Heart right ventricle (tissue), 16 donors: ENCODE measurements at regions not wholly inside any gene's neighbourhood (a gene's known extent, or its start where the extent isn't known, plus 50 kb on each side); places are given as distances from the start of the nearest gene placed in this dataset.
A peak's percentile ranks its signal among the peaks of the same experiment; 100 is the strongest.

Experiments
- ATAC-seq, 8 donors: fragments of 200-7000 bp; cut with Tn5 transposase; one replicate each; pipeline ENCODE4 v1.9.1; 2020; ENCODE audit warnings: mild to moderate bottlenecking in 8 of 8, moderate library complexity in 8 of 8, moderate number of reproducible peaks in 1 of 8
- DNase-seq, 2 donors: peaks; one replicate each; pipeline ENCODE4 v3.0.0-alpha.2; 2020
- H3K27ac ChIP-seq, 10 donors: fragments of 200-600 bp; sonication (generic) in 2 of 10; one replicate each; pipeline versions ENCODE4 v1.5.0 to v1.8.0; 2020 to 2022; ENCODE audit warnings: mild to moderate bottlenecking in 3 of 10
- H3K27me3 ChIP-seq, 7 donors: fragments of 200-600 bp; one replicate each; pipeline ENCODE4 v1.8.0; 2021 to 2022; ENCODE audit warnings: mild to moderate bottlenecking in 2 of 7
- H3K36me3 ChIP-seq, 9 donors: fragments of 200-600 bp; sonication (generic) in 1 of 9; one replicate each; pipeline versions ENCODE4 v1.5.0 to v1.8.0; 2020 to 2022; ENCODE audit warnings: mild to moderate bottlenecking in 2 of 9
- H3K4me1 ChIP-seq, 9 donors: fragments of 200-600 bp; sonication (generic) in 1 of 9; one replicate each; pipeline versions ENCODE4 v1.5.0 to v1.8.0; 2020 to 2022; ENCODE audit warnings: mild to moderate bottlenecking in 4 of 9
- H3K4me3 ChIP-seq, 10 donors: fragments of 200-600 bp; sonication (generic) in 2 of 10; one replicate each; pipeline versions ENCODE4 v1.5.0 to v1.8.0; 2020 to 2022; ENCODE audit warnings: mild to moderate bottlenecking in 7 of 10, moderate library complexity in 2 of 10
- H3K9me3 ChIP-seq, 11 donors: fragments of 200-600 bp in 10 of 11; sonication (generic) in 2 of 11; one replicate each; pipeline versions ENCODE4 v1.5.0 to v1.8.0; 2013 to 2022; ENCODE audit warnings: mild to moderate bottlenecking in 2 of 11, control low read depth in 1 of 11, moderate library complexity in 1 of 11
- CTCF ChIP-seq, 9 donors: fragments of 200-600 bp; sonication (generic) in 2 of 9; IDR thresholded peaks; one replicate each; pipeline versions ENCODE4 v1.5.0 to v1.8.0; 2021 to 2022; ENCODE audit warnings: antibody characterized with exemption in 9 of 9, mild to moderate bottlenecking in 5 of 9, moderate library complexity in 1 of 9
- WGBS, 2 donors: extraction: QIAGEN DNeasy Blood & Tissue Kit; methylation state at CpG; one replicate each; pipeline ENCODE4 v1.1.7; 2013; ENCODE audit warnings: inconsistent platforms in 1 of 2; 5-methylcytosine and 5-hydroxymethylcytosine counted together
- intact Hi-C, 10 donors: fragments of 100-400 bp; cut with DNase I; formaldehyde crosslinking; loops; one replicate each; pipeline versions ENCODE4 v1.11.1 to v1.14.2; 2022
- donor health status: Arrhythmogenic right ventricular cardiomyopathy.
- donor health status: ischemic (EF 13 %, LVEDD 7.1; RV severe dilation, severe dysfunction).
- donor health status: healthy with polysubstance abuse.
- donor health status: DM: no; HTN: yes; CAD: no.
- donor health status: DM: no; HTN: no; CAD: no.
- donor health status: ischemic (EF 25% LVEDD 6.9; RV normal size, moderate dysfunction).
- donor health status: ischemic (EF 25% LVEDD 5.7; RV mildly dilated, moderate dysfunction).
- donor health status: healthy.
- donor health status: DM: yes; HTN: yes; CAD: no.
- donor health status: Ischemic cardiomyopathy.
- donor health status: ischemic (EF 35%, LVEDD 5.7; RV mildly dilated, moderate dysfunction).
- donor health status: nonischemic (EF 11% LVEDD 7.7; RV severe dilation, severe dysfunction).
- donor health status: DM: yes; HTN: yes; CAD: no.
- donor health status: PGD.
- donor health status: ischemic (EF 29% LVEDD 5.4; RV normal size, mild dysfunction).
- donor health status: nonischemic (EF 23%, LVEDD 6.1; RV moderate dilation, normal function).

GRCh38 chrX:79263550-79263949, 103.6 kb downstream of the ITM2A start:
- 94 to 97% methylated on average over 1 of the region's 1 CpG for WGBS, 2 donors
- H3K27me3 ChIP-seq = peaks cover 0 to 7% (median 0%) of the 10 kb centered on the region in 7 donors
- peaks cover 0 to 22% (median 0%) of the 10 kb centered on the region in 9 donors for H3K4me1 ChIP-seq
- no peak for ATAC-seq
- intact Hi-C loops = loop anchor here in 2 of 10 donors (2.0 to 10.0 kb wide), 6 partner anchors 101 to 319 kb away; partner anchors contain the start of genes ITM2A (in 1 of the 2) and P2RY10 (in 1 of the 2)
- TF ChIP-seq CTCF (IDR thresholded peaks at IDR 0.05) = no peak
- DNase-seq = no peak
- H3K27ac ChIP-seq = no peak overlapping the region
- no peak overlapping the region for H3K4me3 ChIP-seq
- H3K36me3 ChIP-seq = no peaks in the 10 kb centered on the region
- no peaks in the 10 kb centered on the region for H3K9me3 ChIP-seq

- peak in 7 of 8 donors; percentile 51 to 85 (median 70) for ATAC-seq
- intact Hi-C loops = no loop called here
- 23 to 31% methylated on average over 2 of the region's 2 CpGs for WGBS, 2 donors
Observed at GRCh38 chrX:79259073-79259689, 108.0 kb downstream of the ITM2A start.

GRCh38 chrX:79243691-79244090, 99.2 kb downstream of the GPR174 start:
- H3K27me3 ChIP-seq = peaks cover 0 to 11% (median 0%) of the 10 kb centered on the region in 7 donors
- no peaks in the 10 kb centered on the region for H3K4me1 ChIP-seq
- H3K36me3 ChIP-seq = no peaks in the 10 kb centered on the region
- DNase-seq (no peak), ATAC-seq (no peak)
- no peak overlapping the region for H3K27ac ChIP-seq
- no peak for TF ChIP-seq CTCF (IDR thresholded peaks at IDR 0.05)
- intact Hi-C loops = no loop called here
- no peaks in the 10 kb centered on the region for H3K9me3 ChIP-seq
- WGBS, 2 donors = 69 to 92% methylated on average over 2 of the region's 2 CpGs
- H3K4me3 ChIP-seq = no peak overlapping the region

More at GRCh38 chrX:79259073-79259689, 108.0 kb downstream of the ITM2A start:
- DNase-seq = peak in 1 of 2 donors; percentile 16
- peaks cover 0 to 8% (median 0%) of the 10 kb centered on the region in 11 donors for H3K9me3 ChIP-seq
- peak overlapping the region in 5 of 10 donors; percentile 5 to 51 (median 32) for H3K27ac ChIP-seq
- TF ChIP-seq CTCF (IDR thresholded peaks at IDR 0.05) = no peak
- H3K4me3 ChIP-seq = no peak overlapping the region
- H3K4me1 ChIP-seq = peaks cover 0 to 20% (median 0%) of the 10 kb centered on the region in 9 donors
- H3K36me3 ChIP-seq = no peaks in the 10 kb centered on the region
- peaks cover 0 to 15% (median 0%) of the 10 kb centered on the region in 7 donors for H3K27me3 ChIP-seq

GRCh38 chrX:79235899-79236298, 91.4 kb downstream of the GPR174 start:
- intact Hi-C loops = no loop called here
- 71 to 83% methylated on average over 3 of the region's 3 CpGs for WGBS, 2 donors
- Histone ChIP-seq H3K27me3 (peaks cover 0 to 4% (median 0%) of the 10 kb centered on the region in 7 donors), H3K27ac (no peak overlapping the region), H3K36me3 (no peaks in the 10 kb centered on the region), H3K9me3 (no peaks in the 10 kb centered on the region), H3K4me3 (no peak overlapping the region), H3K4me1 (no peaks in the 10 kb centered on the region)
- no peak for TF ChIP-seq CTCF (IDR thresholded peaks at IDR 0.05)
- no peak for ATAC-seq
- DNase-seq = no peak
